Heart right ventricle (tissue), 16 donors: ENCODE measurements at regions not wholly inside any gene's neighbourhood (a gene's known extent, or its start where the extent isn't known, plus 50 kb on each side); places are given as distances from the start of the nearest gene placed in this dataset.

Experiments
- ATAC-seq, 8 donors: fragments of 200-7000 bp; cut with Tn5 transposase; one replicate each; pipeline ENCODE4 v1.9.1; 2020; ENCODE audit warnings: mild to moderate bottlenecking in 8 of 8, moderate library complexity in 8 of 8, moderate number of reproducible peaks in 1 of 8
- DNase-seq, 2 donors: peaks; one replicate each; pipeline ENCODE4 v3.0.0-alpha.2; 2020
- H3K27ac ChIP-seq, 10 donors: fragments of 200-600 bp; sonication (generic) in 2 of 10; one replicate each; pipeline versions ENCODE4 v1.5.0 to v1.8.0; 2020 to 2022; ENCODE audit warnings: mild to moderate bottlenecking in 3 of 10
- H3K27me3 ChIP-seq, 7 donors: fragments of 200-600 bp; one replicate each; pipeline ENCODE4 v1.8.0; 2021 to 2022; ENCODE audit warnings: mild to moderate bottlenecking in 2 of 7
- H3K36me3 ChIP-seq, 9 donors: fragments of 200-600 bp; sonication (generic) in 1 of 9; one replicate each; pipeline versions ENCODE4 v1.5.0 to v1.8.0; 2020 to 2022; ENCODE audit warnings: mild to moderate bottlenecking in 2 of 9
- H3K4me1 ChIP-seq, 9 donors: fragments of 200-600 bp; sonication (generic) in 1 of 9; one replicate each; pipeline versions ENCODE4 v1.5.0 to v1.8.0; 2020 to 2022; ENCODE audit warnings: mild to moderate bottlenecking in 4 of 9
- H3K4me3 ChIP-seq, 10 donors: fragments of 200-600 bp; sonication (generic) in 2 of 10; one replicate each; pipeline versions ENCODE4 v1.5.0 to v1.8.0; 2020 to 2022; ENCODE audit warnings: mild to moderate bottlenecking in 7 of 10, moderate library complexity in 2 of 10
- H3K9me3 ChIP-seq, 11 donors: fragments of 200-600 bp in 10 of 11; sonication (generic) in 2 of 11; one replicate each; pipeline versions ENCODE4 v1.5.0 to v1.8.0; 2013 to 2022; ENCODE audit warnings: mild to moderate bottlenecking in 2 of 11, control low read depth in 1 of 11, moderate library complexity in 1 of 11
- WGBS, 2 donors: extraction: QIAGEN DNeasy Blood & Tissue Kit; methylation state at CpG; one replicate each; pipeline ENCODE4 v1.1.7; 2013; ENCODE audit warnings: inconsistent platforms in 1 of 2; 5-methylcytosine and 5-hydroxymethylcytosine counted together
- intact Hi-C, 10 donors: fragments of 100-400 bp; cut with DNase I; formaldehyde crosslinking; loops; one replicate each; pipeline versions ENCODE4 v1.11.1 to v1.14.2; 2022
- TF ChIP-seq, protein P1 (sequence below), 9 donors: fragments of 200-600 bp; sonication (generic) in 2 of 9; IDR thresholded peaks; one replicate each; pipeline versions ENCODE4 v1.5.0 to v1.8.0; 2021 to 2022; ENCODE audit warnings: antibody characterized with exemption in 9 of 9, mild to moderate bottlenecking in 5 of 9, moderate library complexity in 1 of 9
- donor health status: Arrhythmogenic right ventricular cardiomyopathy.
- donor health status: ischemic (EF 13 %, LVEDD 7.1; RV severe dilation, severe dysfunction).
- donor health status: healthy with polysubstance abuse.
- donor health status: DM: no; HTN: yes; CAD: no.
- donor health status: DM: no; HTN: no; CAD: no.
- donor health status: ischemic (EF 25% LVEDD 6.9; RV normal size, moderate dysfunction).
- donor health status: ischemic (EF 25% LVEDD 5.7; RV mildly dilated, moderate dysfunction).
- donor health status: healthy.
- donor health status: DM: yes; HTN: yes; CAD: no.
- donor health status: Ischemic cardiomyopathy.
- donor health status: ischemic (EF 35%, LVEDD 5.7; RV mildly dilated, moderate dysfunction).
- donor health status: nonischemic (EF 11% LVEDD 7.7; RV severe dilation, severe dysfunction).
- donor health status: DM: yes; HTN: yes; CAD: no.
- donor health status: PGD.
- donor health status: ischemic (EF 29% LVEDD 5.4; RV normal size, mild dysfunction).
- donor health status: nonischemic (EF 23%, LVEDD 6.1; RV moderate dilation, normal function).

DNA sequence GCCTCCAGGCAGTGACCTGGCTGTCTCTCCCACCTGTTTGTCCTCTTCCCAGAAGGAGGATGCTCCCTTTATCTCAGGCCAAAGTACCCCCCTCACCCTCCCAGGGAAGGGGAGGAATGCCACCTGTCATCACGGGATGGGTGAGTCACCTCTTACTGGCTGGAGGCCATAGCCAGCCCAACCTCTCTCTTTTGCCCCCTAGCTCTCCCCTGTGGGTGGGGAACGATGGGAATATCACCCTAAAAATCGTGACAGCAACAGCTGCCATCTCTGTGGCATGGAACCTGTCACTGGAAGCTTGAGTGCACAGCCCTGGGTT, 137.5 kb upstream of the PTPN1 start:
- ATAC-seq (no peak), DNase-seq (no peak)
- Histone ChIP-seq H3K27me3 (peaks cover 0 to 3% (median 0%) of the 10 kb centered on the region in 7 donors), H3K36me3 (no peaks in the 10 kb centered on the region), H3K9me3 (no peaks in the 10 kb centered on the region), H3K4me3 (no peak overlapping the region), H3K27ac (no peak overlapping the region), H3K4me1 (peaks cover 0 to 11% (median 0%) of the 10 kb centered on the region in 9 donors)
- intact Hi-C loops: no loop called here
- 31 to 38% methylated on average over 3 of the region's 3 CpGs for WGBS, 2 donors
- TF ChIP-seq, protein P1, sequence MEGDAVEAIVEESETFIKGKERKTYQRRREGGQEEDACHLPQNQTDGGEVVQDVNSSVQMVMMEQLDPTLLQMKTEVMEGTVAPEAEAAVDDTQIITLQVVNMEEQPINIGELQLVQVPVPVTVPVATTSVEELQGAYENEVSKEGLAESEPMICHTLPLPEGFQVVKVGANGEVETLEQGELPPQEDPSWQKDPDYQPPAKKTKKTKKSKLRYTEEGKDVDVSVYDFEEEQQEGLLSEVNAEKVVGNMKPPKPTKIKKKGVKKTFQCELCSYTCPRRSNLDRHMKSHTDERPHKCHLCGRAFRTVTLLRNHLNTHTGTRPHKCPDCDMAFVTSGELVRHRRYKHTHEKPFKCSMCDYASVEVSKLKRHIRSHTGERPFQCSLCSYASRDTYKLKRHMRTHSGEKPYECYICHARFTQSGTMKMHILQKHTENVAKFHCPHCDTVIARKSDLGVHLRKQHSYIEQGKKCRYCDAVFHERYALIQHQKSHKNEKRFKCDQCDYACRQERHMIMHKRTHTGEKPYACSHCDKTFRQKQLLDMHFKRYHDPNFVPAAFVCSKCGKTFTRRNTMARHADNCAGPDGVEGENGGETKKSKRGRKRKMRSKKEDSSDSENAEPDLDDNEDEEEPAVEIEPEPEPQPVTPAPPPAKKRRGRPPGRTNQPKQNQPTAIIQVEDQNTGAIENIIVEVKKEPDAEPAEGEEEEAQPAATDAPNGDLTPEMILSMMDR (IDR thresholded peaks at IDR 0.05): no peak

DNA sequence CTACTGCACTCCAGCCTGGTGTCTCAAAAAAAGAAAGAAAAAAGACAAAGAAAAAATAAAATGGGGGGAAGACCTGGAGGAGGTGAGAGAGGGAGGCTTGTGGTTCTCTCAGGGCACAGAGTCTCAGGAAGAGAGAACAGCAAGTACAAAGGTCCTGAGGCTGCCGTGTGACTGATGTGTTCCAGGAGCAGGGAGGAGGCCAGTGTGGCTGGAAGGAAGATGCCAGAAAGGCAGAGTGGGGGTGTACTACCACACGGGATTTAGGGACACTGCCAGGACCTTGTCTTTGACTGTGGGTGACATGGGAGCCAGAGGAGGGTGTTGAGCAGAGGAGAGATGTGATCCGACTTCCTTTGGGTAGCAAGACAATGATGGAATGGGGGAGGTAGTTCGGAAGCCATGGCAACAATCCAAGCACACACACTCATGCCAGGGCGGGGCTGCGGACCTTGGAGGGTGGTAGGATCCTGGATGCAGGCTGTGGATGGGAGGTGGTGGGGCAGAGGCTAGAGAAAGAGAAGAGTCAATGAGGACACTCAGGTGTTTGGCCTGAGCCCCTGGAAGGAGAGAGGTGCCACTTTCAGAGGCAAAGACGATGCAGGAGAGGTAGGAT, 136.4 kb upstream of the PTPN1 start:
- H3K36me3 ChIP-seq: no peaks in the 10 kb centered on the region
- ATAC-seq (no peak), DNase-seq (no peak)
- 65 to 70% methylated on average over 7 of the region's 7 CpGs for WGBS, 2 donors
- no peak overlapping the region for H3K27ac ChIP-seq
- intact Hi-C loops: no loop called here
- no peak overlapping the region for H3K4me3 ChIP-seq
- peaks cover 2 to 20% (median 8%) of the 10 kb centered on the region in 9 donors for H3K4me1 ChIP-seq
- H3K9me3 ChIP-seq: no peaks in the 10 kb centered on the region
- peaks cover 0 to 3% (median 0%) of the 10 kb centered on the region in 7 donors for H3K27me3 ChIP-seq
- TF ChIP-seq, protein P1 (IDR thresholded peaks at IDR 0.05): no peak

DNA sequence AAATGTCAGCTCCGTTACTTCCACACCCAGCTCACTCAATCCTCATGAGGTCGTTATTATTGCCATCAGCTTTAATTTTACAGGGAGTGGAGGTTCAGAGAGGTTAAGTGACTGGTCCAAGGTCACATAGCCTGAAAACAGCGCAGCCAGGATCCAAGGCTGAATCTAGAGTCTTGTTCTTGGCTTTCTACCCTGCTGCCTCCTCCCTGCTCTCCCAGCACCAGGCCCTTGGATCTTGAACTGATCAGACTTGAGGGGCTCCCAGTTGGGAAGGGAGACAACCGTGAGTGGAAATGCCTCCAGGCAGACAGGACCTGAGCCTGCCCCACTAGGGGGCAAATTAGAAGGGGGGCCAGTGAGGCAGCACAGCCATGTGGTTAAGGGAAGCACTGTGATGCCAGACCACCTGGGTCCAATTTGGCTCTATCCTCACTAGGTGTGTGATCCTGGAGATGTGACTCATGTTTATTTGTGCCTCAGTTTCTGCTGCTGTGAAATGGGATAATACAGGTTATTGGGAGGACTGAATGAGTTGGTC, 135.6 kb upstream of the PTPN1 start:
- Histone ChIP-seq H3K4me3 (no peak overlapping the region), H3K36me3 (no peaks in the 10 kb centered on the region), H3K27me3 (peaks cover 0 to 3% (median 0%) of the 10 kb centered on the region in 7 donors), H3K27ac (no peak overlapping the region), H3K4me1 (peaks cover 5 to 21% (median 14%) of the 10 kb centered on the region in 9 donors), H3K9me3 (no peaks in the 10 kb centered on the region)
- ATAC-seq: no peak
- TF ChIP-seq, protein P1 (IDR thresholded peaks at IDR 0.05): no peak
- DNase-seq: no peak
- intact Hi-C loops: loop anchor here in 1 of 10 donors (5.0 kb wide), 1 partner anchor 67 kb away; no protein-coding TSS in a partner anchor
- WGBS, 2 donors: 89 to 96% methylated on average over 4 of the region's 4 CpGs

DNA sequence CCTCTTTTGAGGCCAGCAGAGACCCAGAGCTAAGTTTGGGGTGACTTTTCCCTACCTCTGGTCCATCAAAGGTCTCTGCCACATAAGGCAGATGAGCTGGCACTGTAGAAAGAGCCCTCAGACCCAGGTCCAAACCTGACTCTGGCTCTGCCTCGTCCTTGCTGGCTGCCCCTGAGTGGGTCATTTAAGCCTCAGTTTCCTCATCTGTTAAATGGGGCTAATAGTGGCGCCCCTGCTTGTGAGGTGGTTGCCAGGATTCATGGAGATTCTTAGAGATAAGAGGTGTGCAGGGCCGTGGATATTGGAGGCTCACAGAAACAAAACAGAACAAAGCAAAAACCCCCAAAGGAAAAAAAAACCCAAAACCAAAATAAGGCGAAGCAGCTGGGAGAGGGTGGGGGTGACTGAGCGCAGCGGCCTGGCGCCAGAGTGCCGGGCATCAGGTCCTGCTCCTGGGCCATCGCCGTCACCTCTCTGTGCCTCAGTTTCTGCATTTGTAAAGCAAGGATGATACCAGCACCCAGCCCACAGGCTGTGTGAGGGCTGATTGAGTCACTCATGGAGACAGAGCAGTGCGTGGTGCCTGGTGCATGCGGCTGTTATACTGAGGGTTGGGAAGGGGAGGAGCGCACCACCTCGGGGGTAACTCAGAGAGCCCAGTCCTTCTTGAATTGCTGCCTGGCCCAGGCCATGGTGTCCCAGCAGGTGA, 133.8 kb upstream of the PTPN1 start:
- TF ChIP-seq, protein P1 (IDR thresholded peaks at IDR 0.05): no peak
- ATAC-seq (no peak), DNase-seq (no peak)
- intact Hi-C loops: loop anchor here in 1 of 10 donors (5.0 kb wide), 1 partner anchor 69 kb away; no protein-coding TSS in a partner anchor
- 91 to 95% methylated on average over 14 of the region's 14 CpGs for WGBS, 2 donors
- no peak overlapping the region for H3K27ac ChIP-seq
- no peaks in the 10 kb centered on the region for H3K36me3 ChIP-seq
- H3K9me3 ChIP-seq: no peaks in the 10 kb centered on the region
- peaks cover 0 to 3% (median 0%) of the 10 kb centered on the region in 7 donors for H3K27me3 ChIP-seq
- H3K4me3 ChIP-seq: no peak overlapping the region
- peaks cover 10 to 36% (median 24%) of the 10 kb centered on the region in 9 donors for H3K4me1 ChIP-seq
